GM12892 (cell line): ENCODE measurements at regions not wholly inside any gene's neighbourhood (a gene's known extent, or its start where the extent isn't known, plus 50 kb on each side); places are given as distances from the start of the nearest gene placed in this dataset.

Source experiments
- POLR2A ChIP-seq: IDR thresholded peaks from 2 replicates; pipeline ENCODE4 v1.6.1; 2011; ENCODE audit warnings: low read depth, low read length, control low read depth
- POLR2AphosphoS5 ChIP-seq: IDR thresholded peaks from 2 replicates; pipeline ENCODE4 v1.6.1; 2011; ENCODE audit warnings: low read depth, low read length, control low read depth
- TAF1 ChIP-seq: IDR thresholded peaks from 2 replicates; pipeline ENCODE4 v1.6.1; 2011; ENCODE audit warnings: low read depth, mild to moderate bottlenecking, control low read depth, low read length, borderline replicate concordance

DNA sequence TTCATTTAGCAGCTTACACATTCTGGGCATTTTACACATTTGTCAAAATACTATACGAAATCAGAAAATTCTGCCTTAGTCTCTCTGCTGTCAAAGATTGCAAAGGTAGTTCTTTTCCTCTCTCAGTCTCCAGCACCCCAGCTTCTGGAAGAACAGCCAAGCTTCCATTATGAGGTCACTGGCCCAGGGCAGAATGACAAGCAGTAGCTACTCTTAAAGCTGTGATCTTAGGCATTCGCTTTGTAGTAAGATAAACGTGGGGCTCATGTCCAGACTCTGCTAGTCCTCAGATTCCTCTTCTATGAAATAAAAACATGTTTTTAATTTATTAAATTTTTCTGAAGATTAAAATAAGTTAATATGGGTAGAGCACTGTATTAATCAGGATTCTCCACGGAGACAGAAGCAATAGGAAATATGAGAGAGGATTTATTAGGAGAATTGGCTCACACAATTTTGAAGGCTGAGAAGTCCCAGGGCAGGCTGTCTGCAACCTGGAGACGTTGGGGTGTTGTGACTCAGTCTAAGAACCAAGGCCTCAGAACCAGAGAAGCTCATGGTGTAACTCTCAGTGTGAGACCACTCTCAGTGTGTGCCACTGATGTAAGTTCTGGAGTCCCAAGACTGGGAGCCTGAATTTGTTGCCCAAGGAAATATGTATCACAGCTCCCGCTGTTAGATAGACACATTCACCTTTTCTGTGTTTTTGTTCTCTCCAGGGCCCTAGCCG lies 201.2 kb downstream of the CMPK2 start:
- TF ChIP-seq TAF1 (no peak), POLR2AphosphoS5 (no peak), POLR2A (no peak)
